ENCODE measurements at regions not wholly inside any gene's neighbourhood (a gene's known extent, or its start where the extent isn't known, plus 50 kb on each side); places are given as distances from the start of the nearest gene placed in this dataset.

- TF ChIP-seq CTCF (IDR thresholded peaks at IDR 0.05) (no peak), POLR2A (IDR thresholded peaks at IDR 0.05) (no peak)
Observed at GRCh38 chr14:53634793-53635192, 321.8 kb downstream of the BMP4 start.
